Stimulated activated CD4-positive, alpha-beta T cell treated with anti-CD3 and anti-CD28 coated beads, Interleukin-4, amount 100 ng/mL, for 24 hours (primary cell): ENCODE measurements at regions not wholly inside any gene's neighbourhood (a gene's known extent, or its start where the extent isn't known, plus 50 kb on each side); places are given as distances from the start of the nearest gene placed in this dataset.

Source experiments
- DNase-seq: peaks from one replicate; pipeline ENCODE4 v3.0.0-alpha.2; 2020

DNA sequence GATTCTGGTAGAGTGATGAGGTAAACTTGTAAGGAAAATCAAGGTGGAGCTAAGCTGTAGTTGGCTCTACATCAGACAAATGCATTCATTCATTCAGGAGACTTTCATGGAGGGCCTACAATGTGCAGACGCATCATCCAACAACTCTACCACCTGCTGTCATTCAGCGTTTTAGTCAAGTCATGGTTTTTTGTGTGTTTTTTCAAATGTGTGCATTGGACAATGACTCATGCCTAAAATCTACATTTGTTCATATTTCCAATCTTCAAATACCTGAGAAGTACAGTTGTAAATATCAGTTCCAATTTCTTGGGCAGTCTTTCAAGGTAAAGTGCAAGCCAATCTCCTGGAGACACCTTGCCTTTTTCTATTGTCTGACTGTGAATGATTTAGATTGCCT lies 108.0 kb upstream of the LGALSL start:
- DNase-seq = no peak

DNA sequence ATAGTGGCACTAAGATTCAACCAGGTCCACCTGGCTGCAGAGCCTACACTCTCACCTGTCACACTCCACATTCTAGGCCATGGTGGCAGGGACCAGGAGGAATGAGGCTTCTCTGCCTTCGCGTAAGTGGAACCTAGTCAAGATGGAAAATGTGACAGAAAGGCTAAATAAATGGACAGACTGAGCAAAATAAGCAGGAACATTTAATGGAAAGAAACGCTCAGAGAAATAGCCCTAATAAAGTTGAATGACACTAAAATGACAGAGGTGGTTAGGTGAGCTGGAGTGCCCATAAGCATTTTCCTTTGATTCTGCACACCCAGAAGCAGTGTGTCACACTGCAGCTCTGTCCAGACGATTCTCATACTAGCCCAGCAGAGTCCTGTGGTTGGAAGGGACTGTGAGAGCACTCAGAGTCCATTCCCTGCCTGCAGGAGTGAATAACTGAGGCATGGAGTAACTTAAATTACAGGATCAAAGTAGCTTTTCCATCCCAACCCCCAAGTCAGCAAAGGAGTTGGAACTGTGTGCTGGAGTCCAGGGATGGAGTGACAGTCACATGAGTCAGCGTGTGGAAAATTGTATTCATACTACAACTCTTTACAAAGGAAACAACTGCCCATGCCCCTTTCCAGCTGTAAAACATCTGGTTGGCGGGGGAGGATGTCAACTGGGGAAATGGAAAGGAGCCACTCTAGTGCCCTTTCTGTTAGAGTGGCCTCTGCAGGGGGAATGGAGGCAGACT lies 105.4 kb upstream of the LGALSL start:
- no peak for DNase-seq

DNA sequence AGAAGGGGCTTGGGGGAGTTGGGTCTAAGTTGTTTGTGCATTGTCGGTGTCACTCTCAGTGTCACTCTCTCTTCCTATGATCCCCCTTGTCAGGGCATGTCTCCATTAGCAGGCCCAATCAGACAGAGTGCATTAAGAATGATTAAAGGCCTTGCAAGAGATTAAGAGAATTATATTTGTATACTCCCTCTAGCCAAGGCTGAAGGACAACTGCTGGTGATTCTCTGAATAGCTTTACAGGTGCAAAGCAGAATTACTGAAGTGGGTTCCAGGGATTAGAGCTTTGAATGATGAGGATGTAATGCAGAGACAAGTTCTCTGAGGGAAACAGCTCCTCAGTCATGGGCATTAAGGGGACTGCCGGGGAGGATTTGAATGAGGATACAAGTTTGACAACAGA lies 104.8 kb upstream of the LGALSL start:
- no peak for DNase-seq

DNA sequence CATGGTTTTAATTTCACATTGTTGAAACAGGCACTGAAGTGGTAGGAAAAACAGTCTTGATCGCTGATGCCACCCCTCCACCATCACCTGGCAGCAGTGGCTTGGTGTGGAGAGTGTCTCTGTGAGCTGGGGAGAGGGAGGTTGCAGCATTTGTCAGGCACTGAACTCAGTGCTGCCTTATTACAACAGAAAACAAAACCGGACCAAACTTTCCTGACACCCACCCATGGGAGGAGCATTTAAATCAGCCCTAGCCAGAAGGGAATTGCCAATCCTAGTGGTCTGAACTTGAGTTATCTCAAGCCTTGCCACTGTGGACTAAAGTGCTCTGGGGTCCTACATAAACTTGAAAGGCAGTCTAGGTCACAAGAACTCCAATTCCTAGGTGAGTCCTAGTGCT lies 103.0 kb upstream of the LGALSL start:
- DNase-seq = no peak

DNA sequence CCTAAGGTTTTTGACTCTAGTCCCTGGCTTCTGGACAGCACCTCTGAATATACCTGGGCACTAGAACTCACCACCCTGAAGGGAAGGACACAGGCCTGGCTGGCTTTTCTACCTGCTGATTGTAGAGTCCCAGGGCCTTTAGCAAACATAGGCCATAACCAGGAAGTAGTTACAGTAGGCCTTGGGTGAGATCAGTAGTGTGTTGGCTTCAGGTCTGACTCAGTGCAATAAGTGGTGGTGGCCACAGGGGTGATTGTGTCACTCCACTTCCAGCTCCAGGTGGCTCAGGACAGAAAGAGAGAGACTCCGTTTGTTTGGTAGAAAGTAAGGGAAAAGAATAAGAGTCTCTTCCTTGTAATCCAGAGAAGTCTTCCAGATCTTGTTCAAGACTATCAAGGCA lies 101.7 kb upstream of the LGALSL start:
- no peak for DNase-seq

DNA sequence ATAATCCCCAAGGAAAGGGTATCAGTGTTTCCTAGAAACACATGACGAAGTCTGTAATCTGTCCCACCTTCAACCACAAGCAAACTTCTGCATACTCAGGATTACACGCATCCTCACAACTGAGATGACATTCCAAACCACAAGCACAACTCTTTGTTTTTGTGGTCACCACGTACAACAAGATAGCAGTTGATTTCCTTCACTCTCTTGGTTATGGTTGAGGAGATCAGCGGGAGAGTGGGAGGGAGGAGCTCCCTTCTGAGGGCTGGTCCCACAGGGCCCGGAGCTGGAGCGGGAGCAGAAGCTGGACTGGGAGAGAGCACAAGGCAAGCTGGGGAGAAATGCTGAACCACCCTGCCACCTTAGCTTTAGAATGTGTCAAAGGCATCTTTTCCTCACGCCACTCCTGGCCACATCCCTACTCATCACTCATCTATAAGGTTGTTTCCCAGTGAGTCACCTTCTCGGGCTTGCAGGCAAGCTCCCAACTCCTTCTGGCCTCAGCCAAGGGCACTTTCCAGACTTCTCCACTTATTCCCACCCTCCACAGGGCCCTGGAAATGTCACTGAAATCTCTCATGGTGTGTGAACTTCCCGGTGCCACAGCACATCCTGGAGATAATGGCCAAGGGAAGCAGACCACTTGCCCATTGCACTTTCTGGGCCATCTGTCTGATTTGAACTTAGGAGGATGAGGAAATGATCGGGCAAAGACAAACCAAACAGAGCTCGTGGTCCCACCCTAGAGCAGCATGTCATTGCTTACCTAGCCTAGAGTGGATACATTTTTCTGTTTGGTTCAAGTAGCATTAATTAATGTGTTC lies 98.9 kb upstream of the LGALSL start:
- DNase-seq = no peak

DNA sequence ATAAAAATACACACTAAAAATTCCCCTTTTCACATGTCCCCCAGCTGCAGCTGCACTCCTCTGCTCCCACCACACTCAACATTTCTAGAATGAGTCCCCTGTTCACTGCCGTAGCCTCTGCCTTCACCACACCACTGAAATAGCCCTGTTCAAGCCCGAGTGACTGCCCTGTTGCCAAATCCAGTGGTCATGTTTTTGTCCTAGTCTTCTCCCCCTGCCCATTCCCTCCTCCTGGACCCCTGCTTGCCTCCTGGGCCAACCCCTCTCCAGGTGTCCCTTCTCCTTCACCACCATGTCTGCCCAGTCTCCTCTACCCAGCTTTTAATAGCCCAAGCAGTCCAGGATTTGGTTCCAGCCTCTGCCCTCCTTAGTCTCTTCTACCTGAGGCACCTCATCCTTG lies 97.1 kb upstream of the LGALSL start:
- DNase-seq = no peak

DNA sequence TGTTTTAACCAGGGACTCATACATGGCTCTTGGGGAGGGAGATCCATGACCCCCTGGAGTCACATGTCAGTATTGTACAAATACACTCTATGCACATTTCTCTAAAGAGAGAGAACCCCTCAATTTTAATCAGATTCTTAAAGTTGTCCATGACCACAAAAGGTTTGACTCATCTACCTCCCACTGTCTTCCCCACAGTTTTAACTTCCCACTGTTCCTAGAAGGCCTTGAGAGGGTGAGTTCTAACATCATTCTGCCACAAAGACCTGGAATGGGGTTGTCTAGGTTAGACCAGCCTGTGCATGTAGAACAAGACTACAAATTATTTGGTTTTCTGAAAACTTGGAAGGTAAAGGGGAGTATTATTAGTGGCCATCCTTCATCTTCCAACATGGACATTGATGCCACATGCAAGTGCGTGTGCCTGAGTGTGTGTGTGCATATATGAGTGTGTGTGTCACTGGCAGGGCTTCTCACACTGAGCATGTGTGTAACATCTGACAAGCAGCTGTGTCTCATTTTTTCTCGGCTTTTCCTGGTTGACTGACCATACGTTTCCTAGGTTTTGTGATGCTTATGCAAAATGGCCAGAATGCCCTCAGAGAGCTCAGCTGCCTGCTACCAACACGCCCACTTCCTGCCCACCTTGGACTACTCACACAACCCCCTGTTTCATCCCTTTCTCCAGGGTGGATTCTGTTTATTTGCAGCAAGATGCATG lies 94.6 kb upstream of the LGALSL start:
- no peak for DNase-seq

DNA sequence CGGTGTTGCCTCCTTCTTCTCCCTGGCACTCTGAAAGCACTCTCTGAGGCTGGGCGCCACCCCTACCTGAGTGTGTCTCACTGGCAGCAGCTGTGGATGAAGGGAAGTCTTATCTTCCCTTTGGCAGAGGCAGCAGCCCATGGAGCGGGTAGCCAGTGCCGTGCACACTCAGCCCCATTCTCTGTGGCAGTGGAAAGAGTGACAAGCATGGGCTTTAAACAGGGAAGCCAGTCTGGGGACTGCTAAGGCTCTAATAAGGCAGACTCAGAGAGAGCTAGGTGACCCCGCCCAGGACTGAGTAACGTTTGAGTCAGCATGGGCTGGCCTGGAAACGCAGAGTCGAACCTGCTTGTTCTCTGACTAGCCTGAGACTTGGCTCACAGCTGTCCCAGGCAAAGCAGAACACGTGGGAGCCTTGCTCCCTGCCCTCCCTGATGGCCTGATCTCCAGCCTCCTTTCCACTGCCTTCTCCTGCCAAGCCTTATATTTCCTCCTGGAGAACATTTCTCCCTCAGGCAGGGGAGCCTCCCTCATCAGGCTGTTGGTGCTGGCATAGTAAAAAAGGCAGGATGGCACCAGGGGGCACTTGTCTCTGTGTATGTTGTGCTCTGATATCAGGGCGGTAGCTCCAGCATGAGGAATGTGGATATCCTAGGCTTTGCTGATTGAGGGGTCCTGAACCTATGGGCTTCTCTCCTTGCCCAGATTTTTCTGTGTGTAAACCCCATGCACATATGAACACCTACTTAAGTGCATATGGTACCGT lies 93.9 kb upstream of the LGALSL start:
- peak; percentile 72 for DNase-seq

DNA sequence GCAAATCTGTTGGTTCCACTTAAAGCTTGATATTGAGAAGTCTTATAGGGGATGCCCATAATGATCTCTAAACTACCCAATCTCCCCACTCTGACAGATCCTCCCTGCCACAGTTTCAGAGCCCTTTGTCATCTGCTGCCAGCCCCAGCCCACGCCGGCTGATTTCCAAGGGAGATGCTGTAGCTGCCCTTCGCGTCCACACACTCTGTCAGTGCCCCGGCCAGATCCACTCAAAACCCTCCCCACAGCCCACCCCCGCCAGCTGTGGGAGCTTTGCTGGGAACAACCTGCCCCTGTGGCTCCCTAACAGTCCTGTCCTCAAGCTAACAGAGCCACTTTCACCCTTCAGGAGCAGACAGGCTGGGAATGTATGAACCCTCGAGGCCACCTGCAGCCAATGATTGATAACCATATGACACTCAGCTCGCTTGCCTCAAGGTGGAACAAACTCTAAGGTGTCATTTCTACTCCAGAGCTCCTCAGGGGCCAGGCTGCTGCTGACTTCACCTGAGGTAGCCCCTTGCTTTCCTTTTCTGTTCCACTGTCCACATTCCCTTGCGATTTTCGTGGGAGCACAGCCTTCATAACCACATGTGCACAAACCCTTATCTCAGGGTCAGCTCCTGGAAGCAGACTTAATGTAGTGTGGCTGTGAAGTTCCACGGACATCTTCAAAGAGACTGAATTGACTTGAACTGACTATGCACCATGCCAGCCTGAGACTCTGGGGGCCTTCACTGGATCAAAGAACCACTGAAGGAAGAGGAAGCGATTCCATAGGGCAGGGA lies 92.6 kb upstream of the LGALSL start:
- DNase-seq = no peak

DNA sequence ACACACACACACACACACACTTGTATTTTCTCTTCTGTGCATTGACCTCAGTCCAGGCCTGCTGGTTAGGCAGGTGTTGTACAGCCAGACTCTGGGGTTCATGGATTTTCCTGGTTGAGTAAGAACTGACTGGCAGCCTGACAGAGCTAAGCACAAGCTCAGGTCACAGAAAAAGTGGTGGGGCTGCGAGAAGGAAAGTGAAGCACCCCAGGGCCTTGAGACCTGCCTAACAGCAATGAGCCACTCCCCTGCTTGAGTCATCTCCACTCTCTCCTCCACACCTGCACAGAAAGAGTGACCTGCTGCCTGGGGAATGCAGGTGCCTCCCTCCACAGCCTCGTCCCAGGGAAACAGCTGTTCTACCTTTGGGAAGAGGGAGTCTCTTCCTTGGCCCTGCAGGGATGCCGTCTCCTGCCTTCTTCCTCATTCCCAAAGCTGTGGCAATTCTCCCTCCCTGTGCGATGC lies 91.4 kb upstream of the LGALSL start:
- DNase-seq = no peak

DNA sequence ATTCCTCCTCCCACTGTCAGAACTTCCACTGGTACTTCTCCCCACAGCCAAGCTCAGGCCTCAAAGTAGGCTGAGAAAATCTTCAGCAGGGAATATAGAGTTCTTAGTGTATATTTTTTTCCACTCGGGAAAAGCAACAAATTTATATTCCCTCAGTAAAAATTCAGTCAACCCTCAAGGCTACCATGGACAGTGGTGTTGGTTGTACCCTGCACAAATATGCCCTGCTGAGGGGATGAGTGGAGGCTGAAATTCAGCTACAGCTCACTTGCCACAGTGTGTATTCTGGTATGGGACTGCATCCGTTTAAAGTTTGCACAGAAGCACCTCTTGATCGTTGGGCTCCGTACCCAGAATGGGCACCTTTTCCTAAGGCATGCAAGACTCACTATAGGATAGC lies 90.8 kb upstream of the LGALSL start:
- DNase-seq = no peak

DNA sequence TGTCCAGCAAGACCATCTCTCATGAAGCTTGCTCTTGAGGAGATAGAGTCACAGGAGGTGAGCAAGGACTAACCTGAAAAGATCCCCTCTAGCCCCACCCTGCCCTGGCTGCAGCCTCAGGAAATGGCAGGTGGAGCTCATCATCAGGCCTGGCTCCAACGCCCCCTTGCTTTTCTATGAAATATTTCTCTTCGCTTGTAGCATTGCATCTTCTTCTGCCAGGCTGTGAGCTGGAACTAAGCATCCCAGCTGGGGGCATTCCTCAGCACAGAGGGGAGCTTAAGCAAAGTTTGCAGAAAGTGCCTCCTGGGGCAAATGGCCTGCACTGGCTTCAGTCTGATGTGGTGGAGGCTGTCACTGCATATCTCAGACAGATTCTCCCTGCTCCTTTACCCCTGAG lies 90.1 kb upstream of the LGALSL start:
- no peak for DNase-seq

DNA sequence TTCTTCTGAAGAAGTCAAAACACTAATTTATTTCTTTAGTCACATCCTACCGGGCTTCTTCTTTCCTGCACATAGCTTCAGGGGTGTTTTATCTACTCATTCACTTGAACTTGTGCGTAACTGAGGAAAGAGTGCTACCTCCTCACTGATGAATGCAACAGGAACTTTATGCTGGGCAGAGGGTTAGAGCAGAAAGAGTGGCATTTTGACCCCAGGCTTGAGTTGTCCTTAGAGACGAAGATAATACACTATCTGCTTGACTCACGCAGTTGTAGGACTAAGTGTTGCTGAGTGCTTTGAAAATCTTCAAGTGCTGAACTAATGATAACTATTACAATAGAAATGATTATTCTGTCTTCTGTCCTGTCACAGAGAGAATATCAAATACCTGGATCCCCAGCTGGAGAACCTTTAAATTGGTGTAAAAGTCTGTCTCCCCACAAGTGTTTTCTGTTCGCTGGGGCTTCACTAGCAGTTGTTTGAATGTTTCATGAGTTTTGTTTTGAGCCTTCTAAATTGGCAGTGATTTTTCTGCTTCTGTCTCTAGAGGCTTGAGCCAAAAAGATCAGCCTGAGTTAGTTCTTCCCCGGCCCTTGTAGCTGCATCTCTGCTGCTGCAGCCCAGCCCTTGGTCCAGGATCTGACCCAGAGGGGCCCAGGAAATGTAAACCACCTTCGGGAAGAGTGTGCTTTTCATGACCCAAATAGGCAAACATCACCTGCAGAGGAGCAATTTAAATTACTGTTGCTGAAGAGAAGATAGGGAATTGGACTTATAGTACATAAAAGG lies 86.3 kb upstream of the LGALSL start:
- DNase-seq = no peak

DNA sequence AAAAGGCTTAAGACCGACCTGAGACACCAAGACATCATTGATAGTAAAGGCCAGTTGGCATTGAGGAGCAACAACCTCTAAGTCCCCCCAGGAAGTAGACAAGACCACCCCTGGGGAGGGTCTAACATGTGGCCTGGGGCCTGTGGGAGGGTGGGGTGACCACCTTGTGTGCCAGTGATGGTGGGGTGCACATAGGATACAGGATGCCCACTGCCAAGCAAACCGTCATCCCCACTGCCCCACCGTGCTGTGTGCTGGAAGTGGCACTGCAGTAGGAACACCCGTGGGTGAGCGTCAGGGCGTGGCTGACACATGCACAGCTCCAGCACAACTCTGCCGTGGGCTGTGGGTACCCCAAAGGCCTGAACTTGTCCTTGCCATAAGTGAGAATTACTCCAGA lies 84.3 kb upstream of the LGALSL start:
- DNase-seq = no peak

DNA sequence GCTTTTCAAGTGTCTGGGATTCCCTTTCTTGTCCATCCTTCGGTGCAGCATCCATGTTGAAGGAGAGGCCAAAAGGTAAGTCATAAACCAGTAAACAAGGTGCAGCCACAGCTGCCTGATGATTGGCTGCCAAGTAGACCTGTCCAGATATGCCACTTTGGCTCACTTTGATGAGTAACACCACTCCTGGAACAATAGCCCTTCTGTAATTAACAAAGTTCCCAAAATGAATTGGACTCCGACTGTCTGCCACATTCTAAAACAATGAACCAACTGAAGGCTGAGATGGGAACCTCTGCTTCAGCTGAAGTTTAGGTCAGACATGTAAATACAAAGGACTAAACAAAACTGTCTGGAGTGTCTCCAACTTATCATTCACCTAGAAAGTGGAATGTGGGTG lies 82.2 kb upstream of the LGALSL start:
- DNase-seq = no peak

DNA sequence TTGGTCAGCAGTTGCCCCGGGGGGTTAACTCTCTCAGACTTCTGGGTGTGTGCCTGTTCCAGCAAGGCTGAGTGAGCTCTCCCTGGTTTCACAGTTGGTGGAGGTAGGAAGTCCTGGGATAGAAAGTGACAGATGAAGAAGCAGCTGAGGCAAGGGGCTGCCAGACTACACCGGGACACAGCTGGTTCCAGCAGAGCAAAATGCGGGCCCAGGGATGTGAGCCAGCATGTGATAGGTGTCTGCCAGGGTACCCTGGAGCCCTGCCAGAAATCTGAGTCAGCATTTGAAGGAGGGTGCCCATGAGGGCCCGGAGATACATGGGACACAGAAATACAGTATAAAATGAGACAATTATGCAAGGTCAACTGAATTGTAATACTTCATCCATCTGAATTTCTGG lies 79.3 kb upstream of the LGALSL start:
- DNase-seq = no peak

DNA sequence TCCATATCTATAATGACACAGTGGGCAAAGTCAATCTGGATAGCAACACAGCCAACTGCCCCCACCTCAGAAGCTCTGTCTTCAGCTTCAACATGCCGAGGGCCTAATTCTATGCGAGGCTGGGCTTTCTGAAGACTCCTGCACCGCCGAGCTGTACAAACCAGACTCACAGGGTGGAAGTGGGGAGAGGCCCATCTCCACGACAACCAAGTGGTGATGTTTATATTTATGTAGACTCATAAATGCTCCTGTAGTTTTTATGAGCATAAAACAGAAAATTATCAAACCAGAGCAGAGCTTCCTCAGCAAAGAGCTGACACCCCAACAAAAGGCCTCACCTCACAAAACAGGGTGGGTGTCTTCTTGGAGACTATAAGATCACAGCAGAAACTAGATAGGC lies 77.0 kb upstream of the LGALSL start:
- DNase-seq = no peak

DNA sequence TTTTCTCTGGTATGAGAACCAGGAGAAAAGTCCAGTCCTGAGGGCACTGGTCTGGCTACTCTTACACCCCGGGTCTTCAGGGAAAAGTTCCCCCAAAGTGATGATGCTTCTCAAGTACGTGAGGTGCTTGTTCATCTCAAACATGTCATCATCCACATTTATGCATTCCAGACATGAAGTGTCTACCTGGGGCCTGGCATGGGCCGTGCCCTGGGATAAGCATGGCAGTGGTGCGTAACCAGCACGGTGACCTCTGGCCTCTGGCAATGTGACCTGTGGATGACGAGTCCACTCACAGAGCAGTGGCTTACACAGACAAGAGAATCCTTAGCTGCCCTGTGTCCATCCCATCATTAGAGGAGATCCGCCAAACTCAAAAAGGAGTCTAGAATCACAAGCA lies 74.8 kb upstream of the LGALSL start:
- DNase-seq = no peak

DNA sequence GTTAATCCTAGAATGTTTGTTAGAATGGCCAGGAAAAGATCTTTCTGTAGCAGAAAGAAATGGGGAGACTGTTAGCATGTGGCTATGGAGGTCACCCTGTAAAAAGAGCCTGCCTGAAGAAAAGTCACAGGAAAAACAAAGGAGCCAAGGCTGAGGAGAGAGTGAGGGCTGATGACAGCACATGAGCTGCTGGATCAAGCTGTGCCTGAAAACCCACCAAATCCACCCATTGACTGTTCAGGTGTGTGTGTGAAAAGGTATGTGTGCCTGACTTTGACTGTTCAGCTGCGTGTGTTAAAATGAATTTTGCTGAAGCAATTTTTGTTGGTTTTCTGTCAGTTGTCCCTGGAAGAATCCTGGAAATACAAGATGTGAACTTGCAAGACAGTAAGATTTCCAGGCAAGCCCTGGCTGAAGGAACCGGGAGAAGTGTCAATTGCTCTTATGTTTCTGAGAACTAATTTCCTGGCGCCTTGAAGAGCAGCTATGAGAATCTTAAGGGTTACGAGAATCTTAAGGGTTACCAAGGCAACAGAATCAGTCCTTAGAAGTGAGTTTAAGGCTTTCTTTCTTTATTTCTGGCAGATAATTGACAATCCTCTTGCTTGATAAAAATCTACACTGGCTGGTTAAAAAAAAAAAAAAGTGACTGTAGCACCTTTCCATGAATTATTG lies 73.0 kb upstream of the LGALSL start:
- DNase-seq = no peak
